ENCODE measurements at regions not wholly inside any gene's neighbourhood (a gene's known extent, or its start where the extent isn't known, plus 50 kb on each side); places are given as distances from the start of the nearest gene placed in this dataset.
A peak's percentile ranks its signal among the peaks of the same experiment; 100 is the strongest.

GRCh38 chr11:69918938-69919650, 99.9 kb upstream of the FGF3 start:
- no peak overlapping the region for H3K27ac ChIP-seq (ENCODE audit: low read length)
- no peak overlapping the region for H2AFZ ChIP-seq (ENCODE audit: low read depth, low read length)
- H3K36me3 ChIP-seq (ENCODE audit: insufficient read depth, low read length): no peaks in the 10 kb centered on the region
- peaks cover 15% of the 10 kb centered on the region; the same call in 1 of the 2 replicates for H4K20me1 ChIP-seq (ENCODE audit: insufficient read depth, low read length)
- H3K4me3 ChIP-seq (ENCODE audit: low read depth in 1 of 2, low read length in 2 of 2): no peak overlapping the region
- H3K27me3 ChIP-seq (ENCODE audit: insufficient read depth, low read length, poor library complexity): no peaks in the 10 kb centered on the region
- no peaks in the 10 kb centered on the region for H3K9me3 ChIP-seq (ENCODE audit: insufficient read depth, low read length, severe bottlenecking)
- TF ChIP-seq CTCF (IDR thresholded peaks at IDR 0.05; ENCODE audit: borderline replicate concordance, extremely low read depth, low read length, poor library complexity, severe bottlenecking) (peak; percentile 81), EZH2 (IDR thresholded peaks at IDR 0.05; ENCODE audit: borderline replicate concordance, low read depth, low read length, severe bottlenecking) (no peak)
- no peaks in the 10 kb centered on the region for H3K79me2 ChIP-seq (ENCODE audit: insufficient read depth, low read length)
- H3K4me2 ChIP-seq (ENCODE audit: insufficient read depth, low read length): no peak overlapping the region
- no peak overlapping the region for H3K9ac ChIP-seq (ENCODE audit: low read depth, low read length)
- peak; percentile 65 for DNase-seq
- H3K4me1 ChIP-seq (ENCODE audit: insufficient read depth, low read length): no peaks in the 10 kb centered on the region
- peak; percentile 83 for ATAC-seq (ENCODE audit: insufficient read depth, low read depth)

- no peak overlapping the region for H3K4me2 ChIP-seq (ENCODE audit: insufficient read depth, low read length)
- H3K4me1 ChIP-seq (ENCODE audit: insufficient read depth, low read length): no peaks in the 10 kb centered on the region
- no peak overlapping the region for H3K27ac ChIP-seq (ENCODE audit: low read length)
- H3K4me3 ChIP-seq (ENCODE audit: low read depth in 1 of 2, low read length in 2 of 2): no peak overlapping the region
- no peaks in the 10 kb centered on the region for H3K79me2 ChIP-seq (ENCODE audit: insufficient read depth, low read length)
- no peak overlapping the region for H2AFZ ChIP-seq (ENCODE audit: low read depth, low read length)
- peaks cover 22% of the 10 kb centered on the region for H4K20me1 ChIP-seq (ENCODE audit: insufficient read depth, low read length)
- no peaks in the 10 kb centered on the region for H3K9me3 ChIP-seq (ENCODE audit: insufficient read depth, low read length, severe bottlenecking)
- TF ChIP-seq CTCF (IDR thresholded peaks at IDR 0.05; ENCODE audit: borderline replicate concordance, extremely low read depth, low read length, poor library complexity, severe bottlenecking): no peak
- no peak for TF ChIP-seq EZH2 (IDR thresholded peaks at IDR 0.05; ENCODE audit: borderline replicate concordance, low read depth, low read length, severe bottlenecking)
- DNase-seq (no peak), ATAC-seq (ENCODE audit: insufficient read depth, low read depth) (no peak)
- H3K36me3 ChIP-seq (ENCODE audit: insufficient read depth, low read length): no peaks in the 10 kb centered on the region
- H3K27me3 ChIP-seq (ENCODE audit: insufficient read depth, low read length, poor library complexity): no peaks in the 10 kb centered on the region
- H3K9ac ChIP-seq (ENCODE audit: low read depth, low read length): no peak overlapping the region
These were observed 100.6 kb upstream of the FGF3 start for GRCh38 chr11:69919659-69920344.

- DNase-seq: no peak
- Histone ChIP-seq H3K4me2 (ENCODE audit: insufficient read depth, low read length) (no peak overlapping the region), H3K27me3 (ENCODE audit: insufficient read depth, low read length, poor library complexity) (no peaks in the 10 kb centered on the region), H4K20me1 (ENCODE audit: insufficient read depth, low read length) (peaks cover 22% of the 10 kb centered on the region), H3K79me2 (ENCODE audit: insufficient read depth, low read length) (no peaks in the 10 kb centered on the region), H3K36me3 (ENCODE audit: insufficient read depth, low read length) (no peaks in the 10 kb centered on the region), H3K9ac (ENCODE audit: low read depth, low read length) (no peak overlapping the region), H3K9me3 (ENCODE audit: insufficient read depth, low read length, severe bottlenecking) (no peaks in the 10 kb centered on the region), H2AFZ (ENCODE audit: low read depth, low read length) (no peak overlapping the region), H3K4me3 (ENCODE audit: low read depth in 1 of 2, low read length in 2 of 2) (no peak overlapping the region), H3K4me1 (ENCODE audit: insufficient read depth, low read length) (no peaks in the 10 kb centered on the region), H3K27ac (ENCODE audit: low read length) (no peak overlapping the region)
- TF ChIP-seq EZH2 (IDR thresholded peaks at IDR 0.05; ENCODE audit: borderline replicate concordance, low read depth, low read length, severe bottlenecking): no peak
- no peak for TF ChIP-seq CTCF (IDR thresholded peaks at IDR 0.05; ENCODE audit: borderline replicate concordance, extremely low read depth, low read length, poor library complexity, severe bottlenecking)
- no peak for ATAC-seq (ENCODE audit: insufficient read depth, low read depth)
These were observed 101.3 kb upstream of the FGF3 start for GRCh38 chr11:69920345-69921127.

Measured in DND-41 (cell line).